ENCODE measurements at regions not wholly inside any gene's neighbourhood (a gene's known extent, or its start where the extent isn't known, plus 50 kb on each side); places are given as distances from the start of the nearest gene placed in this dataset.
"Not testable (repeated sequence)": the region's sequence is repeated elsewhere in the genome, so short reads cannot be mapped to it uniquely, and the experiment has no call there.

DNA sequence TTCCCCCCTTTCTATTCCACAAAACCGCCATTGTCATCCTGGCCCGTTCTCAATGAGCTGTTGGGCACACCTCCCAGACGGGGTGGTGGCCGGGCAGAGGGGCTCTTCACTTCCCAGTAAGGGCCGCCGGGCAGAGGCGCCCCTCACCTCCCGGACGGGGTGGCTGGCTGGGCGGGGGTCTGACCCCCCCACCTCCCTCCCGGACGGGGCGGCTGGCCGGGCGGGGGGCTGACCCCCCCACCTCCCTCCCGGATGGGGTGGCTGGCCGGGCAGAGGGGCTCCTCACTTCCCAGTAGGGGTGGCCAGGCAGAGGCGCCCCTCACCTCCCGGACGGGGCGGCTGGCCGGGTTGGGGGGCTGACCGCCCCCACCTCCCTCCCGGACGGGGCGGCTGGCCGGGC lies 363.6 kb upstream of the UMPS start:
- not testable (repeated sequence) for TF ChIP-seq CTCF (IDR thresholded peaks at IDR 0.05); POLR2AphosphoS5 (IDR thresholded peaks at IDR 0.05; ENCODE audit: low read depth, low read length); REST (IDR thresholded peaks at IDR 0.05; ENCODE audit: insufficient read depth in 1 of 2, low read depth in 2 of 2, low read length in 1 of 2); SIN3A (IDR thresholded peaks at IDR 0.05; ENCODE audit: borderline replicate concordance, insufficient read depth, low read depth, low read length)
